Stimulated activated CD4-positive, alpha-beta T cell treated with anti-CD3 and anti-CD28 coated beads, TNF-alpha, amount 100 ng/mL, for 48 hours (primary cell): ENCODE measurements at regions not wholly inside any gene's neighbourhood (a gene's known extent, or its start where the extent isn't known, plus 50 kb on each side); places are given as distances from the start of the nearest gene placed in this dataset.

ENCODE experiments used
- DNase-seq, 3 donors: peaks; one replicate each; pipeline ENCODE4 v3.0.0-alpha.2; 2020; ENCODE audit warnings: low read depth in 3 of 3

DNA sequence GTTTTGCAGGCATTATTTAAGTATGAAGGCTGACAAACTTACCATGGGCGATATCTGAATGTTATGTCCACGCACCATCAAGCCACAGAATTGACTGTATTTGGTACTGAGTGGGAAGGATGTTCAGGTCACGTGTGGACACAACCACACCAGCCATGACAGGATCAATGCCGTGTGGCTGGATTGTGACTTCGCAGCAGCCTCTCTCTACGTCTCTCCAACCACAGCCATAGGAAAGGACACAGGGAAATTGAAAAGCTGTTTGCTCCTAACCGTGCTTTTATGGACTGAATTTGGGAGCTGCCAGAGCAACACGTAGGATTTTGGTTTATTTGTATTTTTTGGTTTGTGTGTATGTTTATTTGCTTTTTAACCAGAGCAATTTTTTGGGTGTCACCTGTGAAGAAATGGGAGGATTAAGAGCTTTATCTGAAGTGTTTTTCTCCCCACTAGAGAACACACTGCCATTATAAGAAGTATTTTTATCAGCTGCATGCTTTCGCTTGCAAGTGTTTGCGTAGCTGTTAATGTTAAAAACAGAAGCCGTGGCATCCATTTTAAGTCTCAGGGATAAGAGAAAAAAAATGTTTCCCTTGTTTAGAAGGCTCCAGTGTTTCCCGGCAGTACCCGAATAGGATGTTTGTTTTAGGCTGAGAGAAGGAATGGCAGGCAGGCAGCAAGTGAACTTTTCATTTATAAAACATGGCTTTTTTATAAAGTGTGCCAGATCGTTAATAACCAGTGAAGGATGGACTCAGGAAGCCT, 401.1 kb upstream of the NFE2L3 start:
- DNase-seq, result no peak

DNA sequence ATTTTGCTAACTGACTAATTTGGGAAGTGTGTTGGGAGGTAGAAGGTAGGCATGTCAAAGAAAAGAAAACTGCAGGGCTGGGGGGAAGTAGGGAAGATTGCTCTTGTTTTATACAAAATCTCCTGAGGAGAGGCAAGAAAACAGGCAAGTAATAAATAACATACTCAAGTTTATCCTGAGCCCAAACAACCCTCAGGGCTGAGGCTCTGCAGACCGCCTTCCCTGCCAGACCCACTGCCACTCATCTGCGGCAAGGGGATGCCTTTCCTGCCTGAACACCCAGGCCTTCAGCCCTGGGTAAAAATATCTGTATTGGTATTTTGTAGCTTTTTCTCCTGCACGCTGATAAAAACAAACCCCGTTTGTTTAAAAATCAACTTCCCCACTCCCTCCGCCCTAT, 399.8 kb upstream of the NFE2L3 start:
- DNase-seq, result no peak

DNA sequence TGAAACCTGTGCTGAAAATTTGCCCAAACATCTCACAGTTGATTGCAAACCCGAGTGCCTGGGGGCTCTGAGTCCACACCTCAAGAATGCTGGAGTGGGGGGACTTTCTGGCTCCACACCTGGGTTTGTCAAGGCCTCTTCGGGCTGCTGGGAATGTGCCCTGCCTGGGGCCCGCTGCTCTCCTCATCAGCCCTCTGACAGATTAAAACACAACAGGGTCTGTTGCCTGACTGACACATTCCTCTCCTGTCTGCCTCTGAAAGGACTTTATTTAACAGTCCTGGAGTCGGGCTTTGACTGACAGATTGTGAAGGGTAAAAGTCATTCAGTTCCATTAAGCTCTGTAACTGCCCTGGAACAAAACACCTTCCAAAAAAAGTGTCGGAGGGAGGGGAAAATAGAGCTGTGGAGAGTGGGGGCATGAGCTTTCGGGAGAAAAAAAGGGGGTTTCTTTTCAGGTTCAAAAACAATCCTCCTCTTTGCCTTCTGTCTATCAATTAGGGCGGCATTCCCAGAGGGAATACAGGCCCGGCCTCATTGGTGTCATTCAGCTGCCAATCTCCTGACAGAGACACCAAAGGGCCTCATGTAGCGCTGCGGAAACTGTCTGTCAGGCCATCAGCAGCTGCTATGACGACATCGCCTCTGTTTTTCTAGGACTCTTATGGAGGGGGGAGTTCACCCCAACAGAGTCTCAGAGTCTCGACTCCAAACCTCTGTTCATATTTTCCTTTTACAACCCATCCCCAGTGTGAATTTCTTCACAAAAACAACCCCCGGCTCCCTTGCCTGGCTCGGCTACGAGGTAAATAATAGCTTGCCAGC, 398.8 kb upstream of the NFE2L3 start:
- DNase-seq, result no peak

DNA sequence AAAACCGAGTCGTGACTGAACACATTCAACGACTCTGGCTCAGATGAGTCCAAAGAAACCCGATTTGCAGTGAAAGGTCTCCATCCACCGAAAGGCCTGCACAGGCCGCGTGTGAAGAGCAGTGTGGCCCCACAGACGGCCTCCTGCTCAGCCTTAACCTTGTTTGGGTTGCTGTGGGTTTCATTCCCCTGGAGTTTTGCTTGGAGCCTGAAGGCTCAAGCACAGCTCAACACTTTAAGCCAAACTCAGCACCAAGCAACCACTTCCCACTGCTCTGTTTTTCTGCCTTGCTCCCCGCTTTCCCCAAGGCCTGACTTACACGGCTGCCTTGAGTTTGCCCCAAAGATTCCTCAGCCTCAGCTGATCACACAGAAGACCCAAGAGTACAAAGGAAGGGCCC, 398.2 kb upstream of the NFE2L3 start:
- DNase-seq, result no peak

DNA sequence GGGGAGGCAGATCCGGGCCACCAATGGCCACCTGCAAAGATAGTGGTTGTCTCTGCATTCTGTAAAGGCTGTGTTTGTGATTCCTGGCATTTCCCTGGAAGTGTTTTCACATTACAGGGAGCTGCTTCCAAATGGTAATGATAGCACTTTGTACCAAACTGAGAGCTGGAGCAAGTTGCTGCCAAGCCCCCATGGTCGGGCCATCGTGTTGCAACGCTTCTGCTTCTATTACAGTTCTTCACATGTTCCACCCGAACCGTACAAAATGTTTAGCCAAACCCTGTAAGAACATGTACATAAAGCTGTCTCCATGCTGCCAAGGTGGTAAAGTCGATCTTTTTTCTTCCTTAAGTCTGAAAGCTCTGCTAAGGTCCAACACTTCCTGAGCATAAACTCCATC, 397.7 kb upstream of the NFE2L3 start:
- no peak for DNase-seq

DNA sequence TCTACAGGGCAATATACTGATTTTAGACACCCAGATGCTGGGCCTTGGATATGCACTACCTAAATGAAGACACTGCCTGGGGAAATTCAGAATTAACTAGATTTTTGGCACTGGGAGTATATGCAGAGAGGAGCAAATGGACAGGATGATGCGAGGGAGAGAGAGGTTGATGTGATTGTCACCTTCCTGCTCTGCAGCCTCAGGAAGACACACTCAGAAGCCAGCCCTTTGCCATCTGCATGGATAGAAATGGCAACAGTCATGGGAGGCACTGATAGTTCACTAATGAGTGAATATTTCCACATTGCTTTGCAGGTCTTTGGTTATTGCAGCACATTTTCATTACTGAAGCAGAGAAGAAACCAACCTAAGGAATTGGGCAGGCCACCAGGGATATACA, 397.2 kb upstream of the NFE2L3 start:
- no peak for DNase-seq

DNA sequence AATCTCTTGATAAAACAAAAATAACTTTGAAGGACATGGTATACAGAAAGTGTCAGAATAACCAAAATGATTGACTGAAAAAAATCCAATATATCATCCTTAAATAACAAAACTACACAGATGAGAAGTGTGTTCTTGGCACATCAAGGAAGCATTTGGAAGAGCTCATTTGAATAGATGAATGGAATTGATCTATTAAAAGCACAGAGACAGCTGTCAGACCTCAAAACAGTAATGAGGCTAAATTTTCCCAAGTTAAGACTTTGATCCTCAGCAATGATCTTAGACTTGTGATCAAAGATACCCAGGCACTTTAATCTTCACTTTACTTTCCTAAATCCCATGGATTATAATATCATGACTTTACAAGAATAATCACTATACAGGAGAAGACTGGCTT, 395.4 kb upstream of the NFE2L3 start:
- no peak for DNase-seq

DNA sequence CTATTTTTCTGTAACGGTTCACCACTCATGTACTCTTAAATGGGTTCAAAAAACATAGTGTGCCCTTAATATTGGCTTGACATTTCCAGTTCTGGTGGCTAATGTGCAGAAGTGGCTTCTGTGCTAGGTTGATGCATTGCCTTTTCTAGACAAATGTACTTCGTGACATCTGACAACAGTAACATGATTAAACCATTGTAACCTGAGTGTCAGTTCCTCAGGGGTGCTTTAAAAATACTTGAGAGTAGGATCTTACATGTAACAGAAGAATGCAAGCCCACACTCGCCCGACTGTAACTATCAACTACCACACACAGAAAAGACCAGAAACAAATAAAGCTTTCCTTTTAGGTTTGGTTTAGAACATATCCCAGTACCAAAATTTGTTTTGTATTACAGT, 393.4 kb upstream of the NFE2L3 start:
- DNase-seq, result no peak

DNA sequence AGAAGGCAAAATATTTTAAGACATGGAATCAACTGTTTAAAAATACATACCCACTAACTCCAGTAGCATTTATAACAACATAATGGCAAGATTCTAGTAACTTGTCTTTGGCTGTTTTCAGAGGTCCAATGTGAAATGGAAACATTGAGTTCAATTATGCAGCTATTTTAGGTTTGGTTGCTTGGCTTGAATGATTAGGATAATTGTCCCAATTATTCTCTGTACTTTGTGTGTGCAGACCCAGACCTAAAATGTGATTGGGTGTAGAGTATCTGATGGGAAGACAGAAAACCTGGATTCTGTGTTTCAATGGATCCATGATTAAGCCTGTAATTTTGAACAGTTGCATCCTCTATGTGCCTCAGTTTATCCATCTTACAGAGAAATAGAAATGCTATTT, 392.7 kb upstream of the NFE2L3 start:
- DNase-seq, result no peak

DNA sequence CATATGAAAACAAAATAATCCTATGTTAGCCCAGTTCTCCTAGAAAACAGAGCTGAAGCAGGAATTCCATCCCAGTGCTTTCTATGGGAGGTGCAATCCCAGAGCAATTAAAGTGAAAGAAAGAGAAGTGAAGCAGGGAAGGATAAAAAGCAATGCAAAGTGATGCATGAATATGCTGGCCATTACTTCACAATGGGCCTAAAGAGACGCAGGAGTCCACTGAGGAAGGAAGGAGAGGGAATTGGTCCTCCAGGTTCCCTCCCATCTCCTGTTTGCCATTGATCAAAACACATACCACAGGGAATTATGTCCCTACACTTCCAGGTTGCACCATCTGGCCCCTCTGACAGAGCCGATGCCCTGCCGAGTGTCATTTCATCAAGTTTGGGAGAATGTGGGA, 392.2 kb upstream of the NFE2L3 start:
- no peak for DNase-seq

DNA sequence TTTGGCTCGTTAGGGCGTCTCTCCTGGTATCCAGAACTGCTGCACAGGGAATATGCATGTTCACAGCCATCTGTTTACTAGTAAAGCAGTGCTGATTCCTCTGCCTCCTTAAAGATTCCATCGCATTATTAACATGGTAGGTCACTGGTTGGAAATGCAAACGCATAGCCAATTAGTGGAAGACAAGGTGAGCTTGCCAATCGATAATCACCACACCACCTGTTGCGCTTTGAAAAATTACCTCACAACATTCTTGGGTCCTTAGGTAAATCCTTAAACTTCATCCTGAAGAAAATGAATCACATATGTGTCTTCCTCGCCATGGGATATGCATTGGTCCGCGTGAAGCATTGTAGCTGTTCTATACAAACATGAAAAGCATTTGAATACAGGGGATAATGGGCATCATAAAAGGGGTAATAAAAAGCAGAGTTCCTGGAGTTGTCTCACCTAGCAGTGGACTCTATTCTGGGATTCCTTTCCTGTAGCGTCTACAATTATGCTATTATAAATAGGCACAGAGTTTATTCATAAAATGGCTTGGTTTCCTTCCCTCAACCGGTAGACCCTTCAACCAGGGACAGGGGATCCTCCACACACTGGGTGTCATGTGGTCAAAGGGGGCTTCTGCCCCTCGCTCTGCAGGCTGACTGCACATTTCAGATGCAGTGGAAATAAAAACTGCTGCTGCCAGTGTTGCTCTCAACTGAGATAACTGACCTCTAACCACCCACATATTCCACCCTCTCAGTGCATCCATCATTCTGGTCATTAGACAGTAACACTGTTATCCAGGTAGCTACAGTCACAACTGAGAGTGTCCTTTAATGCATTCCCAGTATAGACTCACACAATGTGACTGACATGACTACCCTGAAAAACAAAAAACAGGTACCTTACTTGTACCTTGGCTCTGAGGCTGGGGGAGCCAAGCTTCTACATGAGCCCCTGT, 389.2 kb upstream of the NFE2L3 start:
- no peak for DNase-seq

DNA sequence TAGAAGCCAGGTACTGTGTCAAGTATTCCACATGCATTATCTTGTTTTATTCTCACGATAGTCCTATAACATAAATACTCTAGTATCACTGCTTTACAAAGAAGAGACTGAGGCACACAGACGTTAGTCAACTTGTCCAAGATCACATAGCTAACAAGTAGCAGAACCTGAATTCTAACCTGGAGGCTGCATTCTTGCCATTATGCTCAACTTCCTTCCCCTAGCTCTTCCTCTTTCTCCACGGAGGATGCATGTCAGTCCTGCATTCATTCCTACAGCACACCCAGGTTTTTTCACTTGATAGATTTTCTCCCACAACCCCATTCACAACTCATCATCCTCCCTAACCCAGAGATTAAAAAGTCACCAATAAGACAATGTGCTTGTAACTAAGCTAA, 388.5 kb upstream of the NFE2L3 start:
- no peak for DNase-seq

DNA sequence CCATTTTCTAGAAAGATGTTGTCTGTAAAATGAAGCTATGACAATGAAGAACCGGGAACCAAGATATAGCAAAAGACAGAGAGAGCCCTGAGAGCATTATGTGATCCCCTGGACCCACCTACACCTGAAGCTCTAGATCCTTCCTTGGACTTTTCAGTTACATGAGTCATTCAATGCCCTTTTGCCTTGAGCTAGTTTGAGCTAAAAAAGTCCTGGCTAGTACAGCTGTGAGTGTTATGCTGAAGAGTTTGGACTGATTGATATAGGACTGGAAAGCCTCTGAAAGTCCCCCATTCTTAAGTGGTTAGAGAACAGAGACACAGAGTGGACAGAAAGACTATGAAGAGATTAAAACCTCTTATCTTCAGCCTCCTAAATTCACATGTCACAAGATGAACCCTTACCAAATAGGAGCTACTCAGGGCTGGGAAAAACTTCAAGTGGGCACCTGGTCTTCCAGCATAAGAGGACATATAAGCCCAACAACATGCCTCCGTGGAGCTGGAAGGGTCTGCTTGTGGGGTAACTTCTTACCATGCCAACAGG, 386.8 kb upstream of the NFE2L3 start:
- DNase-seq, result no peak

DNA sequence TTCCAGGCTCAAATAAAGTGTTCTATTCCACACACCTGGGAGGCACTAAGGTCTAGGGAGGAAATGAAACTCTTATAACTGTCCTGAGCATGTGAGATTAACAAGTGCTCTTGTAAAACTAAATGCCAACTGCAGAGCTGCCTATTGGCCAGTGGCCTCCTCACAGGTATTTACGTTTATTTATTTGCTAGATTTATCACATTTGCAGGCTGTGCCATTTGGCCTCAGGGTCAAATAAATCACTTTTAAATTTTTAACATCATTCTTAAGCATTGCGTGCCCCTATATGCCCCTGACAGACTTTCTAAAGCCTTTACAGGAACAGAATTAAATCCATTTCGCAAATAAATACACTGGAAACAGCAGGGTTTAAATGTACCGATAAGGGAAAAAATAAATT, 381.8 kb upstream of the NFE2L3 start:
- no peak for DNase-seq

DNA sequence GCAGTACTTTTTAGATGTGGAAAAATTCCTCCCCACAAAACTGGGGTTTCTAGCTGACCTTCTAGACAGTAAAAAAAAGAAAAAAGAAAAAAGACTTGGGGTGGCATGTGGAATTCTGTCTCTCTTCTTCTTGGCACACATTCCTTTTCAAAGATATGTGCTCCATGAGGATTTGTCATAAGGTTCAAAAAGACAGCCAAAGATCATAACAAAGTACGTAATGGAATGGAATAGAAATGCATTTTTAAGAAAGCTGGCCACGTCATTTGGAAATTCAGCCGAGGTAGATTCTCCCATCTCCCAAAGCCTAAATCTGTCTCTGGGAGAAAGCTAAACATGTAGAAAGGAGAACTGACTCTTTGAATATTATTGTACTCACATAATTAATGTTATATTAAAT, 381.3 kb upstream of the NFE2L3 start:
- no peak for DNase-seq

DNA sequence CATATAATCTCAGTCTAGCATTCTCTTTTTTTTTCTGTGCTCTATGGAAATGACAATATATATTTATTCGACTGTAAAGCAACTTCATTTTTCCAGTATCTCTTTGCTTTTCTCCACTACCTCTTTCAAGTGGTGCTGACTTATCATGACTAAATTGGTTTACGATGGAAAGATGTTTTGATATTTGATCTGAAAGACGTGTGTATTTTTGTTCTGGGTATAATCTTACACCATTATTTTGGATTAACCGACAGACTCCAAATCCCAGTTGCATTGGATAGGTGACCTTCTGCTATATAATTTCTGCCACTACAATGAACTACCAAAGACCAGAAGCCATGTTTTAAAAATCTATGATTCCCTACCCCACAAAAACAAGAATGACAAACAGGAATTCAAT, 380.5 kb upstream of the NFE2L3 start:
- no peak for DNase-seq

DNA sequence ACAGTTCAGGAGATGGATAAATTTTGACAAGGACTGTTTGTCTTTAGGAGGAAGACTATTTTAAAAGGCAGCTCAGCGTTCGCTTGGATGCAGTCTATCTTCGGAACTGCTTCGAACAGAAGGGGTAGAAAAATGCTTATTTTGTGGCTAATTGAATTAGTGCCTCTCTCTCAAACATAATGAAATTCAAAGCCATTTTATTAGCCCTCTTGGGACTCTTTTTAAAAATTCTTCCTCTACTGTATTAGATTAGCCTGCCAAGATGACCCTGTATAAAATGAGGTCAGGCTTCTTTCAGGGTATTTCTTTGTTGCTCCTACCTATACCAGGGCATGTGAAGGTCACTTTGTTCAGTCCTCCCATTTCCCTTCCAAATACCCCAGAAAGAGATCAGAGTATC, 379.2 kb upstream of the NFE2L3 start:
- DNase-seq, result no peak

DNA sequence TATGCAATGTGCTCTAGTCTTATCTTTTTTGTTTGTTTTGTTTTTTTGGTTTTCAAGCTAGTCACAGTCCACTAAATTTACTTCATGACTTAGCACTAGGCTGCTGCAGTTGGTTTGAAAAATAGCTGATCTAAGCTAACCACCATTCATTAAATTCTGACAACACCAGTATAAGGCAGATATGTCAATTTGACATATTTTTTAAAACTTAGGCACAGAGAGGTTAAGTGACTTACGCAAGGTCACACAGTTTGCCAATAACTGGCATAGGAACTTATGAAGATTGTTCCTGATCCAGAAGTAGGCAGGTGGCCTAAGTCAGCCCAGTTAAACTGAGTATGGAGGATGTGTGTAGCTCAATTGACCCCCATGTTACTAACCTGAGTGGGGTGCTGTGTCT, 377.3 kb upstream of the NFE2L3 start:
- no peak for DNase-seq

DNA sequence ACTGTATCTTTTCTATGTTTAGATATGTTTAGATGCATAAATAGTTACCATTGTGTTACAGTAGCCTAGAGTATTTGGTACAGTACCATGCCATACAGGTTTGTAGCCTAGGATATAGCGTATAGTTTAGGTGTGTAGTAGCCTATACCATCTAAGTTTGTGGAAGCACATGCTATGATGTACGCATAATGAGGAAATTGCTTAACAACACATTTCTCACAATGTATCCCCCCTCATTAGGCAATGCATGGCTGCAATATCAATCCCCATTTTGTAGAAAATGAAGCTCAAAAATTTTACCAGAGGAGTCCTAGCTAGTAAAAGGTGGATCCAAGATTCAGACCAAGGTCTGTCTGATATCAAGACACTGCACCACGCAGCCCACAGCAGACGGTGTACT, 376.4 kb upstream of the NFE2L3 start:
- DNase-seq, result no peak

DNA sequence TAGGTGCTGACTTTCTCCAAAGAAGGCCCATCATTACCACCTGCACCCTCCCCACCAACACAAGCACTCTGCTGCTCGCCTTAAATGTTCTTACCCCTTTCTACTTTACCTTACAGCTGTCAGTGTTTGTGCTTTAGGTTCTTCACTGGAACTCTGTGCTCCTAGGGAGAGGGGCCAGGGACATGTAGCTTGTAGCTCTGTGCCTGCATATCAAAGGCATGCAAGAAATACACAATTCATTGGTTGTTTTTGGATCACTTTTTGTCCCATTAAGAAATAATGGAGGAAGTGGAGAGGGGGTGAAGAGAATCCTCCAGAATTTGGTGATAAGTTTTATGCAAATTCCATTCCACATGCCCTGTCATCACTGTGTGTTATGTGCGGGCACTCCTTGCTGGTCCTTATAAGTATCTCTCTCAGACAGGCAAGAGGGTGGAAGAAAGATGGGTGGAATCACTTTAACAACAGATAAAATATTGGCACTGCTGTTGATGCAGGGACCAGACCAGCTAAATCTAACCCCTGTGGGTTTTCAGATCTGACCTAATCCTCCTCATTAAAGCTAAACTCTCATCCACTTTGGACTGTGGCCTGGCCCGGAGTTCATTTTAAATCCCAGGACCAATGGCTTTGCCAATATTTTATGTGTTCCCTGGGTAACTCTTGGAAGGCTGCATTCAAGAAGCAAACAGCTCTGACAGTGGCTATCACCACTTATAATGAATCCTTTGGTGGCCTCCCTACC, 375.8 kb upstream of the NFE2L3 start:
- no peak for DNase-seq

DNA sequence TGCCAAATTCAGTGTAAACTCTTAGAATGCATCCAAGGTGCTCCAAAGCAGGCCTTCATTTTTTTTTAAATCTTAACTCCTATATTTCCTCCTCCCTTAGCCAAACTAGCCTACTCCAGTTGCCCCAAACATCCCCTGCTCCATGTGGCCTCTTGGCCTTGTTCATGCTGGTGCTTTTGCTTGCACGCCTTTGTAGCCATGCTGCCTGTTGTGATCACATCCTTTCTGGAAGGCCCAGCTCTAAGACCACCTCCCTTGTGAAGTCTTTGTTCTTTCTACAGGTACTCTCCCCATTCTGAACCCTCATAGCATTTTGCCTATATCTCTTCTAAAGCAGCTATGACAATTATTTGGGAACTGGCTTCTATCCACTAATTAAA, 375.3 kb upstream of the NFE2L3 start:
- DNase-seq, result no peak
